ENCODE measurements at regions not wholly inside any gene's neighbourhood (a gene's known extent, or its start where the extent isn't known, plus 50 kb on each side); places are given as distances from the start of the nearest gene placed in this dataset.

DNA sequence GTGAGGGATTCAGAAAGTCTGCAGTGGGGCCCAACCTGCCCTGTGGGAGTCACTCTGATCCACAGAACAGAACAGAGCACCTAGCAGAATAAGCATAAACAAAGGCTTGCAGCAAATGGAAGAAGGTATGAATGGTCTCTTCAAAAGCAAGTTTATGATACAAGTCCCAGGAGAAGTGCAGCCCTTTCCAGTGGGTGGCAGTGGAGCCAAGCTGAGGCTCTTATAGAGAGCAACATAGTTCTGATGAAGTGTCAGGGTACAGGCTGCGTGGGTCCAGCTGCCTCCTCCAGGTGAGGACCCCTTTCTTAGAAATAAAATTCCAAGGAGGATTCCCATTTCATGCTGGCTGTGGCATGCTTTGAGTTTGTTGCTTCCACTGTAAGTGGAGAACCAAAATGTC is 88.8 kb upstream of the PAK3 start:
- no peak for TF ChIP-seq EZH2 (IDR thresholded peaks at IDR 0.05)
- TF ChIP-seq, protein P1, sequence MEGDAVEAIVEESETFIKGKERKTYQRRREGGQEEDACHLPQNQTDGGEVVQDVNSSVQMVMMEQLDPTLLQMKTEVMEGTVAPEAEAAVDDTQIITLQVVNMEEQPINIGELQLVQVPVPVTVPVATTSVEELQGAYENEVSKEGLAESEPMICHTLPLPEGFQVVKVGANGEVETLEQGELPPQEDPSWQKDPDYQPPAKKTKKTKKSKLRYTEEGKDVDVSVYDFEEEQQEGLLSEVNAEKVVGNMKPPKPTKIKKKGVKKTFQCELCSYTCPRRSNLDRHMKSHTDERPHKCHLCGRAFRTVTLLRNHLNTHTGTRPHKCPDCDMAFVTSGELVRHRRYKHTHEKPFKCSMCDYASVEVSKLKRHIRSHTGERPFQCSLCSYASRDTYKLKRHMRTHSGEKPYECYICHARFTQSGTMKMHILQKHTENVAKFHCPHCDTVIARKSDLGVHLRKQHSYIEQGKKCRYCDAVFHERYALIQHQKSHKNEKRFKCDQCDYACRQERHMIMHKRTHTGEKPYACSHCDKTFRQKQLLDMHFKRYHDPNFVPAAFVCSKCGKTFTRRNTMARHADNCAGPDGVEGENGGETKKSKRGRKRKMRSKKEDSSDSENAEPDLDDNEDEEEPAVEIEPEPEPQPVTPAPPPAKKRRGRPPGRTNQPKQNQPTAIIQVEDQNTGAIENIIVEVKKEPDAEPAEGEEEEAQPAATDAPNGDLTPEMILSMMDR (IDR thresholded peaks at IDR 0.05 in 2 of 3, conservative IDR thresholded peaks at IDR 0.05 in 1 of 3; ENCODE audit: borderline replicate concordance in 1 of 3, insufficient read depth in 1 of 3, low read depth in 2 of 3, low read length in 2 of 3): no peak
